Adipocyte (in vitro differentiated cells): ENCODE measurements at regions not wholly inside any gene's neighbourhood (a gene's known extent, or its start where the extent isn't known, plus 50 kb on each side); places are given as distances from the start of the nearest gene placed in this dataset.

ENCODE experiments used
- DNase-seq: peaks from one replicate; pipeline ENCODE4 v3.0.0-alpha.2; 2015; ENCODE audit warnings: low read depth
- H3K27me3 ChIP-seq: replicated peaks from 2 replicates; pipeline ENCODE4 v1.7.0; 2013; ENCODE audit warnings: mild to moderate bottlenecking, low read length, moderate library complexity; ENCODE audit not compliant: control insufficient read depth, insufficient read depth
- H3K36me3 ChIP-seq: 2 replicates; pipeline ENCODE4 v1.7.0; 2013; ENCODE audit warnings: low read length, mild to moderate bottlenecking, moderate library complexity; ENCODE audit not compliant: control insufficient read depth, insufficient read depth, severe bottlenecking
- H3K4me1 ChIP-seq: 2 replicates; pipeline ENCODE4 v1.7.0; 2013; ENCODE audit warnings: mild to moderate bottlenecking, low read length, moderate library complexity; ENCODE audit not compliant: control insufficient read depth, insufficient read depth
- H3K4me3 ChIP-seq: 2 replicates; pipeline ENCODE4 v1.7.0; 2013; ENCODE audit warnings: mild to moderate bottlenecking, low read length, moderate library complexity
- H3K9ac ChIP-seq: 2 replicates; pipeline ENCODE4 v1.7.0; 2013; ENCODE audit warnings: mild to moderate bottlenecking, low read length, moderate library complexity
- H3K9me3 ChIP-seq: 2 replicates; pipeline ENCODE4 v1.7.0; 2013; ENCODE audit warnings: mild to moderate bottlenecking, low read length, moderate library complexity; ENCODE audit not compliant: control insufficient read depth

- no peak overlapping the region for H3K4me3 ChIP-seq
- H3K36me3 ChIP-seq = no peaks in the 10 kb centered on the region
- peaks cover 7% of the 10 kb centered on the region for H3K9me3 ChIP-seq
- H3K9ac ChIP-seq = no peak overlapping the region
- H3K4me1 ChIP-seq = no peaks in the 10 kb centered on the region
- H3K27me3 ChIP-seq = no peaks in the 10 kb centered on the region
- no peak for DNase-seq
Measured at GRCh38 chr22:49405590-49405989, 422.1 kb downstream of the BRD1 start.

GRCh38 chr22:49404576-49405241 lies 423.0 kb downstream of the BRD1 start:
- Histone ChIP-seq H3K9me3 (peaks cover 2% of the 10 kb centered on the region), H3K4me3 (no peak overlapping the region), H3K9ac (no peak overlapping the region), H3K27me3 (no peaks in the 10 kb centered on the region), H3K36me3 (no peaks in the 10 kb centered on the region), H3K4me1 (no peaks in the 10 kb centered on the region)
- no peak for DNase-seq

- Histone ChIP-seq H3K27me3 (no peaks in the 10 kb centered on the region), H3K4me3 (no peak overlapping the region), H3K9me3 (no peaks in the 10 kb centered on the region), H3K4me1 (no peaks in the 10 kb centered on the region), H3K9ac (no peak overlapping the region), H3K36me3 (no peaks in the 10 kb centered on the region)
- DNase-seq = no peak
Measured at GRCh38 chr22:49404020-49404419, 423.7 kb downstream of the BRD1 start.

- no peaks in the 10 kb centered on the region for H3K27me3 ChIP-seq
- DNase-seq = no peak
- H3K4me3 ChIP-seq = no peak overlapping the region
- H3K9me3 ChIP-seq = no peaks in the 10 kb centered on the region
- no peak overlapping the region for H3K9ac ChIP-seq
- no peaks in the 10 kb centered on the region for H3K4me1 ChIP-seq
- H3K36me3 ChIP-seq = no peaks in the 10 kb centered on the region
Measured at GRCh38 chr22:49403102-49403501, 424.6 kb downstream of the BRD1 start.

- Histone ChIP-seq H3K4me3 (no peak overlapping the region), H3K36me3 (no peaks in the 10 kb centered on the region), H3K27me3 (no peaks in the 10 kb centered on the region), H3K9ac (no peak overlapping the region), H3K9me3 (no peaks in the 10 kb centered on the region), H3K4me1 (no peaks in the 10 kb centered on the region)
- DNase-seq = no peak
Measured at GRCh38 chr22:49402169-49402568, 425.5 kb downstream of the BRD1 start.

GRCh38 chr22:49400941-49401598 lies 426.6 kb downstream of the BRD1 start:
- Histone ChIP-seq H3K9ac (no peak overlapping the region), H3K4me1 (no peaks in the 10 kb centered on the region), H3K4me3 (no peak overlapping the region), H3K9me3 (no peaks in the 10 kb centered on the region), H3K36me3 (no peaks in the 10 kb centered on the region), H3K27me3 (no peaks in the 10 kb centered on the region)
- DNase-seq = no peak

GRCh38 chr22:49400136-49400940 lies 427.3 kb downstream of the BRD1 start:
- H3K27me3 ChIP-seq = no peaks in the 10 kb centered on the region
- H3K9ac ChIP-seq = no peak overlapping the region
- no peak for DNase-seq
- no peaks in the 10 kb centered on the region for H3K36me3 ChIP-seq
- no peaks in the 10 kb centered on the region for H3K9me3 ChIP-seq
- no peaks in the 10 kb centered on the region for H3K4me1 ChIP-seq
- H3K4me3 ChIP-seq = no peak overlapping the region

- Histone ChIP-seq H3K4me3 (no peak overlapping the region), H3K27me3 (no peaks in the 10 kb centered on the region), H3K36me3 (no peaks in the 10 kb centered on the region), H3K9me3 (no peaks in the 10 kb centered on the region), H3K9ac (no peak overlapping the region), H3K4me1 (no peaks in the 10 kb centered on the region)
- no peak for DNase-seq
Measured at GRCh38 chr22:49398646-49399045, 429.0 kb downstream of the BRD1 start.

GRCh38 chr22:49398115-49398514 lies 429.6 kb downstream of the BRD1 start:
- H3K27me3 ChIP-seq = no peaks in the 10 kb centered on the region
- no peaks in the 10 kb centered on the region for H3K36me3 ChIP-seq
- H3K4me3 ChIP-seq = no peak overlapping the region
- DNase-seq = no peak
- H3K9me3 ChIP-seq = no peaks in the 10 kb centered on the region
- no peaks in the 10 kb centered on the region for H3K4me1 ChIP-seq
- no peak overlapping the region for H3K9ac ChIP-seq

GRCh38 chr22:49396817-49397216 lies 430.9 kb downstream of the BRD1 start:
- DNase-seq = no peak
- no peak overlapping the region for H3K4me3 ChIP-seq

GRCh38 chr22:49395617-49396016 lies 432.1 kb downstream of the BRD1 start:
- Histone ChIP-seq H3K9ac (no peak overlapping the region), H3K27me3 (no peaks in the 10 kb centered on the region)
- DNase-seq = no peak

More at GRCh38 chr22:49396817-49397216, 430.9 kb downstream of the BRD1 start:
- Histone ChIP-seq H3K4me1 (no peaks in the 10 kb centered on the region), H3K9me3 (no peaks in the 10 kb centered on the region), H3K36me3 (no peaks in the 10 kb centered on the region), H3K27me3 (no peaks in the 10 kb centered on the region), H3K9ac (no peak overlapping the region)

More at GRCh38 chr22:49395617-49396016, 432.1 kb downstream of the BRD1 start:
- Histone ChIP-seq H3K4me1 (no peaks in the 10 kb centered on the region), H3K4me3 (no peak overlapping the region), H3K9me3 (no peaks in the 10 kb centered on the region), H3K36me3 (no peaks in the 10 kb centered on the region)
